RCC 7860 (cell line): ENCODE measurements at regions not wholly inside any gene's neighbourhood (a gene's known extent, or its start where the extent isn't known, plus 50 kb on each side); places are given as distances from the start of the nearest gene placed in this dataset.
"Not testable (repeated sequence)": the region's sequence is repeated elsewhere in the genome, so short reads cannot be mapped to it uniquely, and the experiment has no call there.

ENCODE experiments used
- DNase-seq: peaks from one replicate; pipeline ENCODE4 v3.0.0-alpha.2; 2015; ENCODE audit warnings: low spot score
- FAIRE-seq: peaks from 2 replicates; lab custom pipeline; 2012; peaks lifted over from hg19 to GRCh38; lab: Jason Lieb, UNC

GRCh38 chr4:181849472-181849871 is 393.7 kb upstream of the TENM3 start:
- no peak for DNase-seq

GRCh38 chr4:181853881-181854511 is 389.2 kb upstream of the TENM3 start:
- no peak for FAIRE-seq
- no peak for DNase-seq

More at GRCh38 chr4:181849472-181849871, 393.7 kb upstream of the TENM3 start:
- FAIRE-seq, result no peak

- DNase-seq (no peak), FAIRE-seq (no peak)
These were observed 387.9 kb upstream of the TENM3 start for GRCh38 chr4:181855307-181855706.

- not testable (repeated sequence) for FAIRE-seq, DNase-seq
These were observed 385.7 kb upstream of the TENM3 start for GRCh38 chr4:181857471-181857870.

- FAIRE-seq (no peak), DNase-seq (no peak)
These were observed 384.5 kb upstream of the TENM3 start for GRCh38 chr4:181858741-181859140.

- DNase-seq (no peak), FAIRE-seq (no peak)
These were observed 383.8 kb upstream of the TENM3 start for GRCh38 chr4:181859439-181859838.

- DNase-seq (no peak), FAIRE-seq (no peak)
These were observed 383.0 kb upstream of the TENM3 start for GRCh38 chr4:181860157-181860556.

- FAIRE-seq (no peak), DNase-seq (no peak)
These were observed 382.5 kb upstream of the TENM3 start for GRCh38 chr4:181860668-181861067.

- no peak for DNase-seq
- FAIRE-seq, result no peak
These were observed 379.3 kb upstream of the TENM3 start for GRCh38 chr4:181863856-181864255.

GRCh38 chr4:181870326-181870725 is 372.9 kb upstream of the TENM3 start:
- no peak for DNase-seq
- no peak for FAIRE-seq

GRCh38 chr4:181874602-181875001 is 368.6 kb upstream of the TENM3 start:
- DNase-seq (no peak), FAIRE-seq (no peak)

- FAIRE-seq, result no peak
- no peak for DNase-seq
These were observed 365.8 kb upstream of the TENM3 start for GRCh38 chr4:181877329-181877848.

- DNase-seq, result no peak
- FAIRE-seq, result no peak
These were observed 353.2 kb upstream of the TENM3 start for GRCh38 chr4:181890031-181890430.

GRCh38 chr4:181890911-181891310 is 352.3 kb upstream of the TENM3 start:
- DNase-seq (no peak), FAIRE-seq (no peak)

GRCh38 chr4:181896614-181897013 is 346.6 kb upstream of the TENM3 start:
- DNase-seq, result no peak
- FAIRE-seq, result no peak

- DNase-seq, result no peak
These were observed 345.3 kb upstream of the TENM3 start for GRCh38 chr4:181897935-181898334.

GRCh38 chr4:181902404-181902803 is 340.8 kb upstream of the TENM3 start:
- DNase-seq, FAIRE-seq: not testable (repeated sequence)

More at GRCh38 chr4:181897935-181898334, 345.3 kb upstream of the TENM3 start:
- FAIRE-seq, result no peak

- no peak for DNase-seq
- FAIRE-seq, result no peak
These were observed 337.5 kb upstream of the TENM3 start for GRCh38 chr4:181905708-181906107.

- no peak for FAIRE-seq
- DNase-seq, result no peak
These were observed 335.0 kb upstream of the TENM3 start for GRCh38 chr4:181908168-181908567.

- FAIRE-seq (no peak), DNase-seq (no peak)
These were observed 333.8 kb upstream of the TENM3 start for GRCh38 chr4:181909368-181909767.

GRCh38 chr4:181911420-181911819 is 331.8 kb upstream of the TENM3 start:
- FAIRE-seq (no peak), DNase-seq (no peak)

GRCh38 chr4:181933471-181933870 is 309.7 kb upstream of the TENM3 start:
- no peak for DNase-seq
- FAIRE-seq, result no peak

GRCh38 chr4:181938631-181939030 is 304.6 kb upstream of the TENM3 start:
- FAIRE-seq (no peak), DNase-seq (no peak)
